ENCODE measurements at regions not wholly inside any gene's neighbourhood (a gene's known extent, or its start where the extent isn't known, plus 50 kb on each side); places are given as distances from the start of the nearest gene placed in this dataset.

- TF ChIP-seq REST (IDR thresholded peaks at IDR 0.05; ENCODE audit: low read depth) (no peak), EGR1 (IDR thresholded peaks at IDR 0.05) (no peak), TEAD4 (IDR thresholded peaks at IDR 0.05) (no peak), CREB1 (IDR thresholded peaks at IDR 0.05; ENCODE audit: low read depth) (no peak), EP300 (IDR thresholded peaks at IDR 0.05; ENCODE audit: borderline replicate concordance) (no peak), NFIC (IDR thresholded peaks at IDR 0.05) (no peak), ZBTB7A (IDR thresholded peaks at IDR 0.05; ENCODE audit: low read depth) (no peak), MAX (IDR thresholded peaks at IDR 0.05) (no peak), RAD21 (IDR thresholded peaks at IDR 0.05; ENCODE audit: low read depth) (no peak), YY1 (IDR thresholded peaks at IDR 0.05; ENCODE audit: low read depth) (no peak), FOXM1 (IDR thresholded peaks at IDR 0.05; ENCODE audit: borderline replicate concordance, low read depth) (no peak), TAF1 (IDR thresholded peaks at IDR 0.05; ENCODE audit: low read depth) (no peak), USF1 (IDR thresholded peaks at IDR 0.05) (no peak), TCF12 (IDR thresholded peaks at IDR 0.05; ENCODE audit: low read depth) (no peak), CEBPB (IDR thresholded peaks at IDR 0.05) (no peak)
Observed at GRCh38 chr20:48051794-48052474, 266.7 kb upstream of the SULF2 start.

GRCh38 chr20:48049641-48050040 lies 264.4 kb upstream of the SULF2 start:
- TF ChIP-seq TAF1 (IDR thresholded peaks at IDR 0.05; ENCODE audit: low read depth) (no peak), MAX (IDR thresholded peaks at IDR 0.05) (no peak), FOXM1 (IDR thresholded peaks at IDR 0.05; ENCODE audit: borderline replicate concordance, low read depth) (no peak), REST (IDR thresholded peaks at IDR 0.05; ENCODE audit: low read depth) (no peak), EGR1 (IDR thresholded peaks at IDR 0.05) (no peak), TEAD4 (IDR thresholded peaks at IDR 0.05) (no peak), CEBPB (IDR thresholded peaks at IDR 0.05) (no peak), ZBTB7A (IDR thresholded peaks at IDR 0.05; ENCODE audit: low read depth) (no peak), TCF12 (IDR thresholded peaks at IDR 0.05; ENCODE audit: low read depth) (no peak), YY1 (IDR thresholded peaks at IDR 0.05; ENCODE audit: low read depth) (no peak), RAD21 (IDR thresholded peaks at IDR 0.05; ENCODE audit: low read depth) (no peak), CREB1 (IDR thresholded peaks at IDR 0.05; ENCODE audit: low read depth) (no peak)

DNA sequence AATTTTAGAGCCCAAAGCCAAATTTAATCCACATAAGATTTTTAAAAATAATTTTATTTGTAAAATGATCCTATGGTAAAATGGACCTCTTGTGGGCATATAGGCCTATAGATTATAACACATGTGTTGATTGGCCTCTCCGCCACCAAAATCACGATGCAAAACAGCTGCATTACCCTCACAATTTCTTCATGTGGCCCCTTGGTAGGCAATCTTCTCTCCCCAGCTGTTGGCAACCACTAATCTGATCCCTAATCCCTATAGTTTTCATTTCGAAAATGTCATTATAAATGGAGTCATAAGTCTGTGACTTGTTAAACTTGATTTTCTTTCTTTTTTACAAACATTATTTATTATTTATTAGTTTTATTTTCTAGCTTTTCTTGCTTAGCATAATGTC lies 263.9 kb upstream of the SULF2 start:
- TF ChIP-seq ZBTB7A (IDR thresholded peaks at IDR 0.05; ENCODE audit: low read depth) (no peak), EP300 (IDR thresholded peaks at IDR 0.05; ENCODE audit: borderline replicate concordance) (no peak), EGR1 (IDR thresholded peaks at IDR 0.05) (no peak), YY1 (IDR thresholded peaks at IDR 0.05; ENCODE audit: low read depth) (no peak), TCF12 (IDR thresholded peaks at IDR 0.05; ENCODE audit: low read depth) (no peak)

DNA sequence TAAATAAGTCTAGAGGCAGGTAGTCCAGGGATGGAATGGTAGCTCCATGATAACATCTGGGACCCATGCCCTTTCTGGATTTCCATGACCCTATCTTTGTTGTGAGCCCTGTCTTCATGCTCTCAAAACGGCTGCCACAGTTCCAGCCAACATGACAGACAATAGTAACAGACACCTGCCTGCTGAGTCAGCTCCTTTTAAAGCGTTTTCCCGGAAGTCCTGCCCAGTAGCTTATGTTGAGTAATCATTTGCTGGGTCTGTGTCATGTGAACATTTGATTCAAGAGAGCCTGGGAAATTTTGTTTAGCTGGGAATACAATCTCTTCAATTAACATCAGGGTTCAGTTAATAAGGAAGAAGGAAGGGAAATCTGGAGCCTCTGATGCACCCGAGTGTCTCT lies 262.2 kb upstream of the SULF2 start:
- TF ChIP-seq TAF1 (IDR thresholded peaks at IDR 0.05; ENCODE audit: low read depth) (no peak), MAX (IDR thresholded peaks at IDR 0.05) (no peak), TEAD4 (IDR thresholded peaks at IDR 0.05) (no peak), ZBTB7A (IDR thresholded peaks at IDR 0.05; ENCODE audit: low read depth) (no peak), NFIC (IDR thresholded peaks at IDR 0.05) (no peak), REST (IDR thresholded peaks at IDR 0.05; ENCODE audit: low read depth) (no peak), CEBPB (IDR thresholded peaks at IDR 0.05) (no peak), YY1 (IDR thresholded peaks at IDR 0.05; ENCODE audit: low read depth) (no peak), RAD21 (IDR thresholded peaks at IDR 0.05; ENCODE audit: low read depth) (no peak), CREB1 (IDR thresholded peaks at IDR 0.05; ENCODE audit: low read depth) (no peak), USF1 (IDR thresholded peaks at IDR 0.05) (no peak), FOXM1 (IDR thresholded peaks at IDR 0.05; ENCODE audit: borderline replicate concordance, low read depth) (no peak), EGR1 (IDR thresholded peaks at IDR 0.05) (no peak), TCF12 (IDR thresholded peaks at IDR 0.05; ENCODE audit: low read depth) (no peak), EP300 (IDR thresholded peaks at IDR 0.05; ENCODE audit: borderline replicate concordance) (no peak)

All from Ishikawa (cell line).